ENCODE measurements at regions not wholly inside any gene's neighbourhood (a gene's known extent, or its start where the extent isn't known, plus 50 kb on each side); places are given as distances from the start of the nearest gene placed in this dataset.

DNA sequence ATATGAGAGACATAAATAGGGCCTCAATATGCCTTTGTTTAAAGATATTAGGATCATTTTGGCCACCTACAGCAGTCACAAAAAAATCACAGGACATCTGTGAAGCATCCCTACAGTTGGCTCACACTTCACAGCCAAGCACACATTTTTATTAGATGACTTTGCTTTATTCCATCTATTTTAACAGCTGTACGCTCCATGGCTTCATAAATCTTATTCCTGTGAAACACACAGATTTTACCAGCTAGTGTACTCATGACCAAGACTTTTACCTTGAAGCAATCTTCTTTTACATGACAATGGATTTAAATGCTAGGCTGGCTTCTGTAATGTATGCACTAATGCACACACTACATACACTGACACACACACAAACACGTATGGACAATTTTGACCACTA lies 254.8 kb upstream of the PITRM1 start:
- H3K4me3 Mint-ChIP-seq, result no peak overlapping the region
- ChIA-PET CTCF (no interaction called here), POLR2A (no interaction called here)
- no peak overlapping the region for H3K9ac ChIP-seq (ENCODE audit: low read length)
- no peak overlapping the region for H3K4me3 ChIP-seq (ENCODE audit: control extremely low read depth in 1 of 5, extremely low read depth in 1 of 5, insufficient read depth in 1 of 5, low read depth in 2 of 5, low read length in 4 of 5)
- 67% methylated on average over 1 of the region's 2 CpGs for WGBS (ENCODE audit: insufficient coverage)
- no peaks in the 10 kb centered on the region for H4K20me1 ChIP-seq (ENCODE audit: control insufficient read depth, insufficient read depth, low read length, poor library complexity, severe bottlenecking)
- H3K27ac ChIP-seq (ENCODE audit: low read length in 2 of 2), result no peak overlapping the region
- no peaks in the 10 kb centered on the region for H3K36me3 ChIP-seq (replicated peaks in 1 of 2; ENCODE audit: control extremely low read depth in 1 of 2, control insufficient read depth in 1 of 2, extremely low read depth in 1 of 2, insufficient read depth in 2 of 2, low read length in 1 of 2)
- H3K4me1 Mint-ChIP-seq, result peaks cover 17% of the 10 kb centered on the region
- peaks cover 11 to 14% of the 10 kb centered on the region in 2 donors for H3K4me1 ChIP-seq (ENCODE audit: control insufficient read depth in 2 of 2, insufficient read depth in 2 of 2, low read length in 2 of 2)
- peaks cover 0 to 17% (median 10%) of the 10 kb centered on the region in 3 donors for H3K9me3 ChIP-seq (ENCODE audit: control extremely low read depth in 1 of 3, control insufficient read depth in 2 of 3, insufficient read depth in 1 of 3, low read length in 2 of 3)
- ATAC-seq (ENCODE audit: low read depth) (no peak), DNase-seq (no peak)
- intact Hi-C loops (cut with micrococcal nuclease), result no loop called here
- H3K4me2 ChIP-seq (replicated peaks; ENCODE audit: low read depth, low read length, poor library complexity, severe bottlenecking), result no peak overlapping the region
- no peak overlapping the region for H3K27ac Mint-ChIP-seq
- no peaks in the 10 kb centered on the region for H3K79me2 ChIP-seq (ENCODE audit: control insufficient read depth, insufficient read depth, low read length)
- peaks cover 8% of the 10 kb centered on the region for H3K9me3 Mint-ChIP-seq (ENCODE audit: insufficient read depth)
- peaks cover 27% of the 10 kb centered on the region for H3K27me3 Mint-ChIP-seq
- H3K27me3 ChIP-seq (replicated peaks in 1 of 4; ENCODE audit: control extremely low read depth in 1 of 4, control insufficient read depth in 3 of 4, insufficient read depth in 4 of 4, low read length in 3 of 4), result peaks cover 0 to 12% (median 0%) of the 10 kb centered on the region in 4 experiments
- H2AFZ ChIP-seq (ENCODE audit: insufficient read depth, low read depth, low read length, poor library complexity, severe bottlenecking), result no peak overlapping the region
- TF ChIP-seq EZH2 (IDR thresholded peaks at IDR 0.05; ENCODE audit: borderline replicate concordance, insufficient read depth, low read depth, low read length, poor library complexity, severe bottlenecking), result no peak
- TF ChIP-seq, protein P1, sequence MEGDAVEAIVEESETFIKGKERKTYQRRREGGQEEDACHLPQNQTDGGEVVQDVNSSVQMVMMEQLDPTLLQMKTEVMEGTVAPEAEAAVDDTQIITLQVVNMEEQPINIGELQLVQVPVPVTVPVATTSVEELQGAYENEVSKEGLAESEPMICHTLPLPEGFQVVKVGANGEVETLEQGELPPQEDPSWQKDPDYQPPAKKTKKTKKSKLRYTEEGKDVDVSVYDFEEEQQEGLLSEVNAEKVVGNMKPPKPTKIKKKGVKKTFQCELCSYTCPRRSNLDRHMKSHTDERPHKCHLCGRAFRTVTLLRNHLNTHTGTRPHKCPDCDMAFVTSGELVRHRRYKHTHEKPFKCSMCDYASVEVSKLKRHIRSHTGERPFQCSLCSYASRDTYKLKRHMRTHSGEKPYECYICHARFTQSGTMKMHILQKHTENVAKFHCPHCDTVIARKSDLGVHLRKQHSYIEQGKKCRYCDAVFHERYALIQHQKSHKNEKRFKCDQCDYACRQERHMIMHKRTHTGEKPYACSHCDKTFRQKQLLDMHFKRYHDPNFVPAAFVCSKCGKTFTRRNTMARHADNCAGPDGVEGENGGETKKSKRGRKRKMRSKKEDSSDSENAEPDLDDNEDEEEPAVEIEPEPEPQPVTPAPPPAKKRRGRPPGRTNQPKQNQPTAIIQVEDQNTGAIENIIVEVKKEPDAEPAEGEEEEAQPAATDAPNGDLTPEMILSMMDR (IDR thresholded peaks at IDR 0.05), result no peak

DNA sequence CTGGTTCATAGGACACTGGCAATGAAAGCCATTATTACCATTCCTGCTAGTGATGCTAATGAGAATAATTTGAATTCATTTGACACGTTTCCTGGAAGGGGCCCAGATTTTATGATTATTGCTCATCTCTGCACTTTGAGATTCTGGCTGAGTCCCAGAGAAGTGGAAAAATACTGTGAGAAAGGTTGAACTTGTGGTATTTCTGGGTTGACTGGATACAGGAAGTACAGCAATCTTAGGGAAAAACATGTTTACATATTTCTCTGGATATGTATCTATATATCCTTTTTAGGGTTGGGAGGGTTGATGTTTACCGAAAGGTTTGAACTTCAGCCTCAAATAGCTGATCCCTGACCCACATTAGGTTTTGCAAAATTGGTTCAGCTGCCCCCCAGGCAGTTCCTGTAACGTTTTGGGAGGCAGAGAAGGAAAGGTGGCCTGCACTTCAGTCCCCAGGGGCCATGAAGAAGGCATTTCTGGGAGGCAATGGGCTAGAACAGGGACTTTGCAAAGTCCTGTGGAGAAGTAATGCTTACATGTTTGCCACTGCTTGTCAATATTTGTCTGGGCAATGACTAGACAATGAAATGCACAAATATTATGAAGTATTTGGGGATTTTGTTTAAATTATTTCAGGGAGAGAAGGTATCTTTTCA lies 253.7 kb upstream of the PITRM1 start:
- H3K4me2 ChIP-seq (replicated peaks; ENCODE audit: low read depth, low read length, poor library complexity, severe bottlenecking), result no peak overlapping the region
- CTCF ChIA-PET, result no interaction called here
- Mint-ChIP-seq H3K4me3 (no peak overlapping the region), H3K27ac (no peak overlapping the region), H3K4me1 (peaks cover 17% of the 10 kb centered on the region), H3K9me3 (ENCODE audit: insufficient read depth) (peaks cover 8% of the 10 kb centered on the region), H3K27me3 (peaks cover 27% of the 10 kb centered on the region)
- WGBS (ENCODE audit: insufficient coverage), result 50% methylated on average over 3 of the region's 3 CpGs
- no peaks in the 10 kb centered on the region for H3K79me2 ChIP-seq (ENCODE audit: control insufficient read depth, insufficient read depth, low read length)
- H3K27me3 ChIP-seq (replicated peaks in 1 of 4; ENCODE audit: control extremely low read depth in 1 of 4, control insufficient read depth in 3 of 4, insufficient read depth in 4 of 4, low read length in 3 of 4), result peaks cover 0 to 12% (median 0%) of the 10 kb centered on the region in 4 experiments
- intact Hi-C loops (cut with micrococcal nuclease), result no loop called here
- no peak for DNase-seq
- peaks cover 0 to 17% (median 10%) of the 10 kb centered on the region in 3 donors for H3K9me3 ChIP-seq (ENCODE audit: control extremely low read depth in 1 of 3, control insufficient read depth in 2 of 3, insufficient read depth in 1 of 3, low read length in 2 of 3)
- H2AFZ ChIP-seq (ENCODE audit: insufficient read depth, low read depth, low read length, poor library complexity, severe bottlenecking), result no peak overlapping the region
- no peak overlapping the region for H3K9ac ChIP-seq (ENCODE audit: low read length)
- H3K36me3 ChIP-seq (replicated peaks in 1 of 2; ENCODE audit: control extremely low read depth in 1 of 2, control insufficient read depth in 1 of 2, extremely low read depth in 1 of 2, insufficient read depth in 2 of 2, low read length in 1 of 2), result no peaks in the 10 kb centered on the region
- POLR2A ChIA-PET, result no interaction called here
- H4K20me1 ChIP-seq (ENCODE audit: control insufficient read depth, insufficient read depth, low read length, poor library complexity, severe bottlenecking), result no peaks in the 10 kb centered on the region
- no peak for TF ChIP-seq EZH2 (IDR thresholded peaks at IDR 0.05; ENCODE audit: borderline replicate concordance, insufficient read depth, low read depth, low read length, poor library complexity, severe bottlenecking)
- TF ChIP-seq, protein P1 (IDR thresholded peaks at IDR 0.05), result no peak
- no peak overlapping the region for H3K4me3 ChIP-seq (ENCODE audit: control extremely low read depth in 1 of 5, extremely low read depth in 1 of 5, insufficient read depth in 1 of 5, low read depth in 2 of 5, low read length in 4 of 5)
- H3K27ac ChIP-seq (ENCODE audit: low read length in 2 of 2), result no peak overlapping the region
- ATAC-seq (ENCODE audit: low read depth), result no peak
- H3K4me1 ChIP-seq (ENCODE audit: control insufficient read depth in 2 of 2, insufficient read depth in 2 of 2, low read length in 2 of 2), result peaks cover 11 to 14% of the 10 kb centered on the region in 2 donors

All from B cell (primary cell).